Fibroblast of skin of right biceps (primary cell): ENCODE measurements at regions not wholly inside any gene's neighbourhood (a gene's known extent, or its start where the extent isn't known, plus 50 kb on each side); places are given as distances from the start of the nearest gene placed in this dataset.
"Not testable (repeated sequence)": the region's sequence is repeated elsewhere in the genome, so short reads cannot be mapped to it uniquely, and the experiment has no call there.

Source experiments
- DNase-seq: peaks from one replicate; pipeline ENCODE4 v3.0.0-alpha.2; 2013

GRCh38 chr5:116861097-116861496 is 286.5 kb upstream of the SEMA6A start:
- DNase-seq: no peak

GRCh38 chr5:116859666-116860320 is 285.2 kb upstream of the SEMA6A start:
- DNase-seq: peak; percentile 0

GRCh38 chr5:116858705-116859333 is 284.2 kb upstream of the SEMA6A start:
- DNase-seq: no peak

GRCh38 chr5:116858020-116858419 is 283.4 kb upstream of the SEMA6A start:
- DNase-seq: not testable (repeated sequence)

GRCh38 chr5:116856271-116856670 is 281.6 kb upstream of the SEMA6A start:
- DNase-seq: no peak

- DNase-seq: no peak
Observed at GRCh38 chr5:116853992-116854391, 279.4 kb upstream of the SEMA6A start.

- DNase-seq: no peak
Observed at GRCh38 chr5:116848954-116849581, 274.4 kb upstream of the SEMA6A start.

GRCh38 chr5:116847960-116848359 is 273.3 kb upstream of the SEMA6A start:
- no peak for DNase-seq

GRCh38 chr5:116844015-116844414 is 269.4 kb upstream of the SEMA6A start:
- DNase-seq: no peak

GRCh38 chr5:116842514-116842961 is 267.9 kb upstream of the SEMA6A start:
- no peak for DNase-seq

- DNase-seq: no peak
Observed at GRCh38 chr5:116841734-116842133, 267.1 kb upstream of the SEMA6A start.

- no peak for DNase-seq
Observed at GRCh38 chr5:116838011-116838536, 263.5 kb upstream of the SEMA6A start.

- no peak for DNase-seq
Observed at GRCh38 chr5:116834796-116835515, 260.3 kb upstream of the SEMA6A start.

GRCh38 chr5:116830079-116830478 is 255.5 kb upstream of the SEMA6A start:
- no peak for DNase-seq

- DNase-seq: no peak
Observed at GRCh38 chr5:116827078-116827477, 252.5 kb upstream of the SEMA6A start.

- DNase-seq: no peak
Observed at GRCh38 chr5:116825486-116825885, 250.9 kb upstream of the SEMA6A start.

- no peak for DNase-seq
Observed at GRCh38 chr5:116824751-116825438, 250.3 kb upstream of the SEMA6A start.

- no peak for DNase-seq
Observed at GRCh38 chr5:116814626-116815385, 240.2 kb upstream of the SEMA6A start.

GRCh38 chr5:116813906-116814305 is 239.3 kb upstream of the SEMA6A start:
- DNase-seq: no peak

GRCh38 chr5:116813356-116813755 is 238.7 kb upstream of the SEMA6A start:
- DNase-seq: no peak

GRCh38 chr5:116810951-116811350 is 236.3 kb upstream of the SEMA6A start:
- no peak for DNase-seq

- DNase-seq: no peak
Observed at GRCh38 chr5:116806836-116807235, 232.2 kb upstream of the SEMA6A start.
